GM12865 (cell line): ENCODE measurements at regions not wholly inside any gene's neighbourhood (a gene's known extent, or its start where the extent isn't known, plus 50 kb on each side); places are given as distances from the start of the nearest gene placed in this dataset.

Experiments used
- DNase-seq: peaks from one replicate; pipeline ENCODE4 v3.0.0; 2010; ENCODE audit warnings: low read depth
- H3K4me3 ChIP-seq: 2 replicates; pipeline ENCODE4 v1.5.1; 2011; ENCODE audit warnings: mild to moderate bottlenecking, low read depth, low read length, control low read depth
- CTCF ChIP-seq: IDR thresholded peaks from 2 replicates; pipeline ENCODE4 v1.5.1; 2011; ENCODE audit warnings: low read length, control low read depth, low read depth, inconsistent platforms; ENCODE audit not compliant: insufficient read depth; ENCODE audit errors: missing control alignments

GRCh38 chr18:7476386-7476785, 90.7 kb upstream of the PTPRM start:
- no peak overlapping the region for H3K4me3 ChIP-seq
- no peak for TF ChIP-seq CTCF
- no peak for DNase-seq

GRCh38 chr18:7479756-7480155, 87.4 kb upstream of the PTPRM start:
- DNase-seq: no peak
- TF ChIP-seq CTCF: no peak
- H3K4me3 ChIP-seq: no peak overlapping the region

GRCh38 chr18:7480879-7481278, 86.2 kb upstream of the PTPRM start:
- H3K4me3 ChIP-seq: no peak overlapping the region
- no peak for DNase-seq
- TF ChIP-seq CTCF: no peak

- TF ChIP-seq CTCF: no peak
- DNase-seq: no peak
Measured at GRCh38 chr18:7482342-7482741, 84.8 kb upstream of the PTPRM start.

GRCh38 chr18:7485616-7486015, 81.5 kb upstream of the PTPRM start:
- H3K4me3 ChIP-seq: no peak overlapping the region
- no peak for TF ChIP-seq CTCF

More at GRCh38 chr18:7482342-7482741, 84.8 kb upstream of the PTPRM start:
- H3K4me3 ChIP-seq: no peak overlapping the region

GRCh38 chr18:7488571-7488970, 78.5 kb upstream of the PTPRM start:
- no peak for TF ChIP-seq CTCF
- no peak for DNase-seq
- no peak overlapping the region for H3K4me3 ChIP-seq

More at GRCh38 chr18:7485616-7486015, 81.5 kb upstream of the PTPRM start:
- no peak for DNase-seq

- no peak overlapping the region for H3K4me3 ChIP-seq
- no peak for TF ChIP-seq CTCF
- DNase-seq: no peak
Measured at GRCh38 chr18:7490104-7490503, 77.0 kb upstream of the PTPRM start.
